Stimulated activated naive CD8-positive, alpha-beta T cell treated with anti-CD3 and anti-CD28 coated beads, Interleukin-15, Interleukin-2, amounts not matched to agents 100 U/mL and 50 U/mL, for 24 hours (primary cell): ENCODE measurements at regions not wholly inside any gene's neighbourhood (a gene's known extent, or its start where the extent isn't known, plus 50 kb on each side); places are given as distances from the start of the nearest gene placed in this dataset.
A peak's percentile ranks its signal among the peaks of the same experiment; 100 is the strongest.

ENCODE experiments used
- ATAC-seq: fragments of 150-1000 bp; cut with Tn5 transposase; one replicate; pipeline ENCODE4 v1.10.0; 2021
- DNase-seq: peaks from one replicate; pipeline ENCODE4 v3.0.0; 2021

- DNase-seq = no peak
- no peak for ATAC-seq
Observed at GRCh38 chr11:19472679-19473078, 231.9 kb upstream of the E2F8 start.

- DNase-seq (no peak), ATAC-seq (no peak)
Observed at GRCh38 chr11:19467904-19468303, 227.2 kb upstream of the E2F8 start.

GRCh38 chr11:19466314-19466713 lies 225.6 kb upstream of the E2F8 start:
- ATAC-seq = peak; percentile 31
- no peak for DNase-seq

- DNase-seq (no peak), ATAC-seq (no peak)
Observed at GRCh38 chr11:19463976-19464375, 223.2 kb upstream of the E2F8 start.

GRCh38 chr11:19460718-19461405 lies 220.1 kb upstream of the E2F8 start:
- DNase-seq (no peak), ATAC-seq (no peak)

GRCh38 chr11:19459240-19459639 lies 218.5 kb upstream of the E2F8 start:
- ATAC-seq (no peak), DNase-seq (no peak)

GRCh38 chr11:19458721-19459120 lies 218.0 kb upstream of the E2F8 start:
- DNase-seq = no peak

GRCh38 chr11:19458231-19458630 lies 217.5 kb upstream of the E2F8 start:
- ATAC-seq = no peak
- no peak for DNase-seq

More at GRCh38 chr11:19458721-19459120, 218.0 kb upstream of the E2F8 start:
- no peak for ATAC-seq

- no peak for ATAC-seq
- DNase-seq = no peak
Observed at GRCh38 chr11:19455731-19456130, 215.0 kb upstream of the E2F8 start.

- DNase-seq (no peak), ATAC-seq (no peak)
Observed at GRCh38 chr11:19453651-19454257, 213.0 kb upstream of the E2F8 start.

- DNase-seq (no peak), ATAC-seq (no peak)
Observed at GRCh38 chr11:19451609-19452008, 210.9 kb upstream of the E2F8 start.

- ATAC-seq (no peak), DNase-seq (no peak)
Observed at GRCh38 chr11:19450282-19450681, 209.5 kb upstream of the E2F8 start.

- no peak for ATAC-seq
Observed at GRCh38 chr11:19448651-19449050, 207.9 kb upstream of the E2F8 start.

GRCh38 chr11:19447150-19447566 lies 206.4 kb upstream of the E2F8 start:
- no peak for ATAC-seq
- DNase-seq = no peak

More at GRCh38 chr11:19448651-19449050, 207.9 kb upstream of the E2F8 start:
- DNase-seq = no peak

- no peak for DNase-seq
- no peak for ATAC-seq
Observed at GRCh38 chr11:19445771-19446170, 205.0 kb upstream of the E2F8 start.

- ATAC-seq = no peak
- no peak for DNase-seq
Observed at GRCh38 chr11:19444231-19444630, 203.5 kb upstream of the E2F8 start.

- DNase-seq = no peak
- ATAC-seq = no peak
Observed at GRCh38 chr11:19442554-19442910, 201.8 kb upstream of the E2F8 start.

GRCh38 chr11:19441752-19442553 lies 201.2 kb upstream of the E2F8 start:
- ATAC-seq = peak; percentile 90

GRCh38 chr11:19441288-19441687 lies 200.5 kb upstream of the E2F8 start:
- ATAC-seq = no peak

More at GRCh38 chr11:19441752-19442553, 201.2 kb upstream of the E2F8 start:
- peak; percentile 66 for DNase-seq

GRCh38 chr11:19437760-19438159 lies 197.0 kb upstream of the E2F8 start:
- no peak for ATAC-seq
- DNase-seq = no peak

More at GRCh38 chr11:19441288-19441687, 200.5 kb upstream of the E2F8 start:
- DNase-seq = no peak

GRCh38 chr11:19436932-19437331 lies 196.2 kb upstream of the E2F8 start:
- ATAC-seq (no peak), DNase-seq (no peak)

GRCh38 chr11:19435306-19435989 lies 194.7 kb upstream of the E2F8 start:
- no peak for ATAC-seq
- DNase-seq = no peak

GRCh38 chr11:19433791-19434190 lies 193.0 kb upstream of the E2F8 start:
- ATAC-seq (no peak), DNase-seq (no peak)
